ENCODE measurements at regions not wholly inside any gene's neighbourhood (a gene's known extent, or its start where the extent isn't known, plus 50 kb on each side); places are given as distances from the start of the nearest gene placed in this dataset.

- CTCF ChIA-PET: no interaction called here
- H3F3A ChIP-seq (ENCODE audit: low read length, unreplicated experiment): no peaks in the 10 kb centered on the region
- no peaks in the 10 kb centered on the region for H3K9me2 ChIP-seq (replicated peaks; ENCODE audit: low read length)
- H3K27me3 ChIP-seq (ENCODE audit: low read length): no peaks in the 10 kb centered on the region
- TF ChIP-seq CTCF (conservative IDR thresholded peaks at IDR 0.05; ENCODE audit: low read depth, low read length) (no peak), EZH2 (IDR thresholded peaks at IDR 0.05; ENCODE audit: low read length, unreplicated experiment) (no peak), EZH2phosphoT487 (IDR thresholded peaks at IDR 0.05; ENCODE audit: borderline replicate concordance, low read length) (no peak)
- POLR2A ChIA-PET (ENCODE audit: unreplicated experiment): no interaction called here
- no peaks in the 10 kb centered on the region for H4K20me1 ChIP-seq (ENCODE audit: low read length)
- DNase-seq (no peak), ATAC-seq (no peak)
- H2AFZ ChIP-seq (ENCODE audit: low read length): no peak overlapping the region
- no peaks in the 10 kb centered on the region for H3K36me3 ChIP-seq (ENCODE audit: low read depth, low read length)
- no peak overlapping the region for H3K9ac ChIP-seq (ENCODE audit: low read length)
- no peaks in the 10 kb centered on the region for H3K9me3 ChIP-seq (ENCODE audit: low read length)
- no TSS peak for BruUV-seq (replicated peaks)
- H3K79me2 ChIP-seq (ENCODE audit: low read length): no peaks in the 10 kb centered on the region
- no peak overlapping the region for H3K4me2 ChIP-seq (ENCODE audit: low read length)
- H3K27ac ChIP-seq (ENCODE audit: low read length): no peak overlapping the region
- H3K4me1 ChIP-seq (ENCODE audit: insufficient read depth, low read length): no peaks in the 10 kb centered on the region
- H3K4me3 ChIP-seq (ENCODE audit: low read length): no peak overlapping the region
- intact Hi-C loops (cut with micrococcal nuclease): no loop called here
Observed at GRCh38 chr6:92564376-92564775, 855.0 kb downstream of the EPHA7 start.

- ATAC-seq (no peak), DNase-seq (no peak)
- no peak overlapping the region for H3K4me2 ChIP-seq (ENCODE audit: low read length)
- H3K79me2 ChIP-seq (ENCODE audit: low read length): no peaks in the 10 kb centered on the region
- no peak overlapping the region for H3K9ac ChIP-seq (ENCODE audit: low read length)
- no peaks in the 10 kb centered on the region for H3K9me3 ChIP-seq (ENCODE audit: low read length)
- ChIA-PET POLR2A (ENCODE audit: unreplicated experiment) (no interaction called here), CTCF (no interaction called here)
- H3K4me1 ChIP-seq (ENCODE audit: insufficient read depth, low read length): no peaks in the 10 kb centered on the region
- no peaks in the 10 kb centered on the region for H3F3A ChIP-seq (ENCODE audit: low read length, unreplicated experiment)
- no peak overlapping the region for H2AFZ ChIP-seq (ENCODE audit: low read length)
- H3K27me3 ChIP-seq (ENCODE audit: low read length): no peaks in the 10 kb centered on the region
- no peaks in the 10 kb centered on the region for H4K20me1 ChIP-seq (ENCODE audit: low read length)
- no TSS peak for BruUV-seq (replicated peaks)
- H3K4me3 ChIP-seq (ENCODE audit: low read length): no peak overlapping the region
- H3K27ac ChIP-seq (ENCODE audit: low read length): no peak overlapping the region
- H3K36me3 ChIP-seq (ENCODE audit: low read depth, low read length): no peaks in the 10 kb centered on the region
- no peaks in the 10 kb centered on the region for H3K9me2 ChIP-seq (replicated peaks; ENCODE audit: low read length)
- TF ChIP-seq EZH2phosphoT487 (IDR thresholded peaks at IDR 0.05; ENCODE audit: borderline replicate concordance, low read length): no peak
- no peak for TF ChIP-seq CTCF (conservative IDR thresholded peaks at IDR 0.05; ENCODE audit: low read depth, low read length)
- TF ChIP-seq EZH2 (IDR thresholded peaks at IDR 0.05; ENCODE audit: low read length, unreplicated experiment): no peak
- intact Hi-C loops (cut with micrococcal nuclease): no loop called here
Observed at GRCh38 chr6:92559611-92560010, 859.7 kb downstream of the EPHA7 start.

- Histone ChIP-seq H3K36me3 (ENCODE audit: low read depth, low read length) (no peaks in the 10 kb centered on the region), H3K9me3 (ENCODE audit: low read length) (no peaks in the 10 kb centered on the region), H3K4me3 (ENCODE audit: low read length) (no peak overlapping the region), H3F3A (ENCODE audit: low read length, unreplicated experiment) (no peaks in the 10 kb centered on the region), H3K4me1 (ENCODE audit: insufficient read depth, low read length) (no peaks in the 10 kb centered on the region), H3K4me2 (ENCODE audit: low read length) (no peak overlapping the region), H3K27ac (ENCODE audit: low read length) (no peak overlapping the region), H3K27me3 (ENCODE audit: low read length) (no peaks in the 10 kb centered on the region), H2AFZ (ENCODE audit: low read length) (no peak overlapping the region), H3K9ac (ENCODE audit: low read length) (no peak overlapping the region), H4K20me1 (ENCODE audit: low read length) (no peaks in the 10 kb centered on the region), H3K79me2 (ENCODE audit: low read length) (no peaks in the 10 kb centered on the region), H3K9me2 (replicated peaks; ENCODE audit: low read length) (no peaks in the 10 kb centered on the region)
- ATAC-seq: no peak
- POLR2A ChIA-PET (ENCODE audit: unreplicated experiment): no interaction called here
- no peak for DNase-seq
- CTCF ChIA-PET: no interaction called here
- no TSS peak for BruUV-seq (replicated peaks)
- intact Hi-C loops (cut with micrococcal nuclease): no loop called here
- TF ChIP-seq EZH2phosphoT487 (IDR thresholded peaks at IDR 0.05; ENCODE audit: borderline replicate concordance, low read length) (no peak), EZH2 (IDR thresholded peaks at IDR 0.05; ENCODE audit: low read length, unreplicated experiment) (no peak), CTCF (conservative IDR thresholded peaks at IDR 0.05; ENCODE audit: low read depth, low read length) (no peak)
Observed at GRCh38 chr6:92559003-92559402, 860.4 kb downstream of the EPHA7 start.

Measured in PC-3 (cell line).